AG04450 (cell line): ENCODE measurements at regions not wholly inside any gene's neighbourhood (a gene's known extent, or its start where the extent isn't known, plus 50 kb on each side); places are given as distances from the start of the nearest gene placed in this dataset.
"Not testable (repeated sequence)": the region's sequence is repeated elsewhere in the genome, so short reads cannot be mapped to it uniquely, and the experiment has no call there.

Experiments
- CTCF ChIA-PET: fragments of 300-600, 350-600 bp; formaldehyde crosslinking; extraction: SDS; loops from one replicate; lab custom pipeline; 2022; ENCODE audit warnings: antibody characterized with exemption, inconsistent platforms; lab: Charles Lee
- POLR2A ChIA-PET: fragments of 350-600 bp; formaldehyde crosslinking; extraction: SDS; loops from one replicate; lab custom pipeline; 2021; ENCODE audit warnings: antibody characterized with exemption, inconsistent platforms; lab: Yijun Ruan, JAX
- DNase-seq: peaks from one replicate; pipeline ENCODE4 v3.0.0-alpha.2; 2011; ENCODE audit warnings: low read depth, low spot score
- H3K27ac ChIP-seq: one replicate; pipeline ENCODE4 v1.5.1; 2012; ENCODE audit warnings: low read depth, low read length, control low read depth
- H3K27me3 ChIP-seq: one replicate; pipeline ENCODE4 v1.6.0; 2012; ENCODE audit warnings: low read length; ENCODE audit not compliant: control insufficient read depth, insufficient read depth
- H3K4me3 ChIP-seq: 2 replicates; pipeline ENCODE4 v1.5.1; 2011; ENCODE audit warnings: mild to moderate bottlenecking, low read depth, low read length, control low read depth
- H3K9me3 ChIP-seq: 2 replicates; pipeline ENCODE4 v1.5.1; 2012; ENCODE audit warnings: low read length; ENCODE audit not compliant: control insufficient read depth, insufficient read depth
- CTCF ChIP-seq: IDR thresholded peaks from 2 replicates; pipeline ENCODE4 v1.5.1; 2011; ENCODE audit warnings: low read depth, low read length, control low read depth, inconsistent platforms

GRCh38 chr2:55804535-55804934 is 110.9 kb upstream of the PNPT1 start:
- ChIA-PET POLR2A (no interaction called here), CTCF (interaction anchor here (1.3 kb wide), 1 partner anchor 86 kb away, joined by 5 read pairs; no protein-coding TSS in a partner anchor)
- Histone ChIP-seq H3K27me3 (no peaks in the 10 kb centered on the region), H3K4me3 (no peak overlapping the region), H3K27ac (no peak overlapping the region), H3K9me3 (no peaks in the 10 kb centered on the region; the same call in 1 of the 2 replicates)
- no peak for TF ChIP-seq CTCF
- DNase-seq = no peak

GRCh38 chr2:55802067-55802466 is 108.4 kb upstream of the PNPT1 start:
- no peak for DNase-seq
- Histone ChIP-seq H3K27me3 (no peaks in the 10 kb centered on the region), H3K4me3 (no peak overlapping the region), H3K27ac (no peak overlapping the region), H3K9me3 (no peaks in the 10 kb centered on the region; the same call in 1 of the 2 replicates)
- no peak for TF ChIP-seq CTCF
- ChIA-PET CTCF (no interaction called here), POLR2A (no interaction called here)

- TF ChIP-seq CTCF = no peak
- no peak for DNase-seq
- no peaks in the 10 kb centered on the region; the same call in 1 of the 2 replicates for H3K9me3 ChIP-seq
- no peak overlapping the region for H3K27ac ChIP-seq
- no peaks in the 10 kb centered on the region for H3K27me3 ChIP-seq
- ChIA-PET CTCF (no interaction called here), POLR2A (no interaction called here)
- H3K4me3 ChIP-seq = no peak overlapping the region
Measured at GRCh38 chr2:55801436-55801835, 107.8 kb upstream of the PNPT1 start.

GRCh38 chr2:55799624-55800023 is 106.0 kb upstream of the PNPT1 start:
- POLR2A ChIA-PET, DNase-seq, CTCF ChIA-PET: not testable (repeated sequence)

GRCh38 chr2:55796121-55796520 is 102.5 kb upstream of the PNPT1 start:
- no peaks in the 10 kb centered on the region; the same call in 1 of the 2 replicates for H3K9me3 ChIP-seq
- TF ChIP-seq CTCF = no peak
- no peak overlapping the region for H3K4me3 ChIP-seq
- CTCF ChIA-PET = no interaction called here
- H3K27me3 ChIP-seq = no peaks in the 10 kb centered on the region
- no peak overlapping the region for H3K27ac ChIP-seq
- POLR2A ChIA-PET = no interaction called here
- DNase-seq = no peak

More at GRCh38 chr2:55799624-55800023, 106.0 kb upstream of the PNPT1 start:
- H3K9me3 ChIP-seq, H3K27me3 ChIP-seq, H3K4me3 ChIP-seq, H3K27ac ChIP-seq: not testable (repeated sequence)

- DNase-seq, POLR2A ChIA-PET, H3K4me3 ChIP-seq, H3K27ac ChIP-seq, CTCF ChIA-PET, H3K9me3 ChIP-seq, H3K27me3 ChIP-seq: not testable (repeated sequence)
Measured at GRCh38 chr2:55793602-55794001, 100.0 kb upstream of the PNPT1 start.
